ENCODE measurements at regions not wholly inside any gene's neighbourhood (a gene's known extent, or its start where the extent isn't known, plus 50 kb on each side); places are given as distances from the start of the nearest gene placed in this dataset.
"Not testable (repeated sequence)": the region's sequence is repeated elsewhere in the genome, so short reads cannot be mapped to it uniquely, and the experiment has no call there.

GRCh38 chr13:71209217-71209616 is 657.8 kb downstream of the DACH1 start:
- H3K27ac Mint-ChIP-seq = no peak overlapping the region
- H3K27me3 Mint-ChIP-seq = no peaks in the 10 kb centered on the region

GRCh38 chr13:71184583-71184982 is 682.4 kb downstream of the DACH1 start:
- not testable (repeated sequence) for H3K27ac Mint-ChIP-seq, DNase-seq, H3K4me1 Mint-ChIP-seq, H3K4me3 Mint-ChIP-seq, ATAC-seq, H3K27me3 Mint-ChIP-seq
- H3K9me3 Mint-ChIP-seq = peaks cover 0 to 11% of the 10 kb centered on the region in 2 donors

More at GRCh38 chr13:71209217-71209616, 657.8 kb downstream of the DACH1 start:
- H3K4me1 Mint-ChIP-seq = no peaks in the 10 kb centered on the region
- no peak overlapping the region for H3K4me3 Mint-ChIP-seq
- H3K9me3 Mint-ChIP-seq = no peaks in the 10 kb centered on the region
- DNase-seq (no peak), ATAC-seq (no peak)

DNA sequence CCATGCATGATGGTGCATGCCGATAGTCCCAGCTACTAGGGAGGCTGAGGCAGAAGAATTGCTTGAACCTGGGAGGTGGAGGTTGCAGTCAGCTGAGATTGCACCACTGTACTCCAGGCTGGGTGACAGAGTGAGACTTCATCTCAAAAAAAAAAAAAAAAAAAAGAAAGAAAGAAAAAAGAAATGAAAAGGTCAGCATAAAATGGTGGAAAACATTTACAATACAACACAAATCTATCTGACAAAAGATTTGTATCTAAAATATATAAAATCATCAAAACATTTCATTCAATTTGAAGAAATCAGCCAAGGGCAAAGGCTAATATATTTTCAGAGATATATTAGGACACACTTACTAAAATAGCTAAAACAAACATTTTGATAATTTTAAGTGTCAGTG is 683.7 kb downstream of the DACH1 start:
- not testable (repeated sequence) for ATAC-seq, H3K4me3 Mint-ChIP-seq, H3K27me3 Mint-ChIP-seq, H3K4me1 Mint-ChIP-seq, DNase-seq, H3K27ac Mint-ChIP-seq
- peaks cover 0 to 11% of the 10 kb centered on the region in 2 donors for H3K9me3 Mint-ChIP-seq

DNA sequence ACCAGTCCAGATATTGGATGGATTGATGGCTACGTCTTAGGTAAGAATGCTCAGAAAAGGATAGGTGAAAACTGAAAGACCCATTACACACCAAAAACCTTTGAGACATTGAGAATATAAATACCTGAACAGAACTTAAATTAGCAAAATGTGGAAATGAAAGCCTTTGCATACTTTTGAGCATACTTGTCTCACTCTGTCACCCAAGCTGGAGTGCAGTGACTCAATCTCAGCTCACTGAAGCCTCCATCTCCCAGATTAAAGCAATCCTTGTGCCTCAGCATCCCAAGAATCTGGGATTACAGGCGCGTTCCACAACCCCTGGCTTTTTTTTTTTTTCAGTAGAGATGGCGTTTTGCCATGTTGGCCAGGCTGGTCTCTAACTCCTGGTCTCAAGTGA is 695.3 kb downstream of the DACH1 start:
- no peak for DNase-seq
- Mint-ChIP-seq H3K4me1 (no peaks in the 10 kb centered on the region), H3K9me3 (no peaks in the 10 kb centered on the region), H3K4me3 (no peak overlapping the region), H3K27ac (no peak overlapping the region), H3K27me3 (no peaks in the 10 kb centered on the region)
- no peak for ATAC-seq

DNA sequence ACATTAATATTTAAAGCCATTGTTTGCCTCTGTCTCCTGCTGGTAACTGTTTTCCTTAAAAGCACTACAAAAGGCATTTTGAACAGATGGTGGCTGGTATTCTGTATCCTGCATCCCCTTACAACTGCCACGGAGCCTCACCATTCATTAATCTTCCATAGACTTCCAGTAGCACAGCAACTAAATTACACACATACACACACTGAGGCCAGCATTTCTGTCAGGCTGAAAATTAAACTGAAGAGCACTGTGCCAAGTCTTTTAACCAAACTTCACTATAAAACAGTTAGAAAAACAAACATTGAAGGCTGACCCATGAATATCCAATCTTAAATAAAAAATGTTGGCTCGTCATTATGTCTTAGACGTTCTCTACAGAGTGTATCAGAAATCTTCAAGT is 697.8 kb downstream of the DACH1 start:
- no peaks in the 10 kb centered on the region for H3K9me3 Mint-ChIP-seq
- H3K27ac Mint-ChIP-seq = no peak overlapping the region
- DNase-seq = no peak
- H3K27me3 Mint-ChIP-seq = no peaks in the 10 kb centered on the region
- H3K4me3 Mint-ChIP-seq = no peak overlapping the region
- ATAC-seq = no peak
- H3K4me1 Mint-ChIP-seq = no peaks in the 10 kb centered on the region

- ATAC-seq (no peak), DNase-seq (no peak)
- H3K27me3 Mint-ChIP-seq = no peaks in the 10 kb centered on the region
- H3K9me3 Mint-ChIP-seq = peaks cover 0 to 3% of the 10 kb centered on the region in 2 donors
- no peak overlapping the region for H3K27ac Mint-ChIP-seq
- H3K4me3 Mint-ChIP-seq = no peak overlapping the region
- no peaks in the 10 kb centered on the region for H3K4me1 Mint-ChIP-seq
Observed at GRCh38 chr13:71156550-71156949, 710.5 kb downstream of the DACH1 start.

DNA sequence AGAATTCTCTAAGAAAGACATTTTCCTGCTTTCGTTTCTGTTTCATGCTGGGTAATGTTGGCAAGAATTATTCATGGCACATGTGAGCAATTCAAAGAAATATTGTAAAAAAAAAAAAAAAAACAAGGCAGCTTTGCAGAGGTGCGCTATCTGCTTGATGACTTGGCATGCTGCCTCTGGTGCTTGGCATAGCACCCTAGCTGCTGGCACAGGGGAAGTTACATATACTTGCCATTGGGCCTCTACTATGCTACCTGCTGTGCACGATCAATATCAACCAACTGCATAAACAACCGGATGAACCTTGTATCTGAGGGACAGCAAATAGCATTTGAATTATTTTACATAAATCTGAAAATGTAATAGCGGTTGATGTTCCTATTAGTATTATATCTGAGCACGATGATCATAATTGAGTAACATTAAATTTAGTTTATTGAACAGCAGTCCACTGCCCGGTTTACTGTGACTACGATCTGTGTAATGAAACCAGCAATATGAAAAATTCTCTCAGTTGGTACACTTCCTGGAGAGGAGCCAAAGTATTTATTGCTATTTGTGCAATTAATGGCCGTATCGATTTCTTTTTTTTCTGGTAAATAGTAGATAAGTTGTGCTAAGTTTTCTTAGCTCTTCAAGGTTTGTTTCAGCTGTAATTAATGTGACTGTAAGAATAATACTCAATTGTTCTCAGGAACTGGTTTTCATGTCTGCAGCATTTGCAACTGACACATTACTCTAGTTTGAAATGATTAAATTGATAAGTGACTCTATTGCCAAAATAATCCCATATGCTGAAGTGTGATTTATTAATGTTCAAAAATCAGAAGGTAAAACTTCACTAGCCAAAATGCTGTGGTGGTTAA is 717.3 kb downstream of the DACH1 start:
- DNase-seq (no peak), ATAC-seq (no peak)
- Mint-ChIP-seq H3K27me3 (no peaks in the 10 kb centered on the region), H3K9me3 (no peaks in the 10 kb centered on the region), H3K4me1 (no peaks in the 10 kb centered on the region), H3K4me3 (no peak overlapping the region), H3K27ac (no peak overlapping the region)

GRCh38 chr13:71149046-71149445 is 718.0 kb downstream of the DACH1 start:
- DNase-seq = no peak
- H3K4me1 Mint-ChIP-seq = no peaks in the 10 kb centered on the region
- no peaks in the 10 kb centered on the region for H3K27me3 Mint-ChIP-seq
- H3K27ac Mint-ChIP-seq = no peak overlapping the region
- no peaks in the 10 kb centered on the region for H3K9me3 Mint-ChIP-seq
- H3K4me3 Mint-ChIP-seq = no peak overlapping the region
- ATAC-seq = no peak

DNA sequence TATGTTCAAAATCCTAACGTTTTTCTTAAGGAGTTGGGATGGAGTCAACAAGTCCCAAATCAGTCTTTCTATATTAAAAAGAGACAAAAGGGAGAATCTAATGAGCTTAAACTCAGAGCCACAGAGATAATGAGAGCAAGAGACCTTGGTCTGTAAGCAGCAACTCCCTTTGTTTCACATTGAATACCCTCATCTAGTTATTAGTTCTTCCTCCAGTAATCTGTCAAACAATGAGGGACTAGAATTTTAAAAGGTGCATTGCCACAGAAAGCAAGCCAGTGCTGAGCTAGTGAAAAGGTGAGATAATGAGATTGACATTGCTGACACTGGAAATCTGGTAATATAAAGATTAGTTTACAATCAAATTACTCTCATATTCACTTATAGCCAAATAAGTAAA is 718.6 kb downstream of the DACH1 start:
- Mint-ChIP-seq H3K27me3 (no peaks in the 10 kb centered on the region), H3K4me3 (no peak overlapping the region), H3K27ac (no peak overlapping the region), H3K4me1 (no peaks in the 10 kb centered on the region), H3K9me3 (no peaks in the 10 kb centered on the region)
- DNase-seq (no peak), ATAC-seq (no peak)

GRCh38 chr13:71144883-71145282 is 722.1 kb downstream of the DACH1 start:
- Mint-ChIP-seq H3K27me3 (no peaks in the 10 kb centered on the region), H3K27ac (no peak overlapping the region), H3K9me3 (no peaks in the 10 kb centered on the region), H3K4me3 (no peak overlapping the region), H3K4me1 (no peaks in the 10 kb centered on the region)
- DNase-seq (no peak), ATAC-seq (no peak)

DNA sequence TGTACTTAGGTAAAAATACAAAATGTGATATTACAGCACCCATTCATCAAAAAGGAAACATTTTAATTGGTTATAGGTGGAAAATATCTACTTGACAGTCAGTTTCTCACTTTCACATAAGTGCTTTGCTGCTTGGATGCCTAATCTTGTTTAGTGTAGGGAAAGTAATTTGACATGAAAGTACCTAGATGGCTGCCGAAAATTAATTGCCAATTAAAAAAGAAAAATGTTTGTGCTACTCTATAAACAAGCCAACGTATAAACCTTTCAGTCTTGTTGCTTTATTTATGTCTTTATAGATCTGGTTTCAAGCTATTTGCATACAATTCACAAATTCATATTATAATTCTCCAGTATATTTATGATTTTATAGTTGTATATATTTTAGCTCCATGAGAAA is 729.9 kb downstream of the DACH1 start:
- ATAC-seq (no peak), DNase-seq (no peak)
- peaks cover 0 to 3% of the 10 kb centered on the region in 2 donors for H3K9me3 Mint-ChIP-seq
- no peak overlapping the region for H3K27ac Mint-ChIP-seq
- no peaks in the 10 kb centered on the region for H3K4me1 Mint-ChIP-seq
- H3K27me3 Mint-ChIP-seq = no peaks in the 10 kb centered on the region
- no peak overlapping the region for H3K4me3 Mint-ChIP-seq

- Mint-ChIP-seq H3K4me1 (no peaks in the 10 kb centered on the region), H3K27ac (no peak overlapping the region), H3K4me3 (no peak overlapping the region), H3K27me3 (no peaks in the 10 kb centered on the region), H3K9me3 (peaks cover 0 to 15% of the 10 kb centered on the region in 2 donors)
- ATAC-seq = no peak
- no peak for DNase-seq
Observed at GRCh38 chr13:71124230-71124629, 742.8 kb downstream of the DACH1 start.

- H3K4me1 Mint-ChIP-seq = no peaks in the 10 kb centered on the region
- H3K27me3 Mint-ChIP-seq = no peaks in the 10 kb centered on the region
- no peak for DNase-seq
- no peak for ATAC-seq
- no peak overlapping the region for H3K4me3 Mint-ChIP-seq
- no peak overlapping the region for H3K27ac Mint-ChIP-seq
- peaks cover 0 to 6% of the 10 kb centered on the region in 2 donors for H3K9me3 Mint-ChIP-seq
Observed at GRCh38 chr13:71118779-71119364, 748.1 kb downstream of the DACH1 start.

- no peak for ATAC-seq
Observed at GRCh38 chr13:71117920-71118319, 749.1 kb downstream of the DACH1 start.

GRCh38 chr13:71115301-71115700 is 751.7 kb downstream of the DACH1 start:
- H3K9me3 Mint-ChIP-seq = peaks cover 0 to 8% of the 10 kb centered on the region in 2 donors
- no peak for DNase-seq
- no peak overlapping the region for H3K27ac Mint-ChIP-seq
- H3K4me3 Mint-ChIP-seq = no peak overlapping the region
- H3K27me3 Mint-ChIP-seq = no peaks in the 10 kb centered on the region
- no peaks in the 10 kb centered on the region for H3K4me1 Mint-ChIP-seq
- ATAC-seq = no peak

More at GRCh38 chr13:71117920-71118319, 749.1 kb downstream of the DACH1 start:
- no peak for DNase-seq
- no peak overlapping the region for H3K4me3 Mint-ChIP-seq
- no peak overlapping the region for H3K27ac Mint-ChIP-seq
- no peaks in the 10 kb centered on the region for H3K4me1 Mint-ChIP-seq
- no peaks in the 10 kb centered on the region for H3K27me3 Mint-ChIP-seq
- peaks cover 0 to 6% of the 10 kb centered on the region in 2 donors for H3K9me3 Mint-ChIP-seq

GRCh38 chr13:71096421-71096820 is 770.6 kb downstream of the DACH1 start:
- DNase-seq (no peak), ATAC-seq (no peak)
- Mint-ChIP-seq H3K9me3 (peaks cover 7% of the 10 kb centered on the region in 2 donors), H3K4me1 (no peaks in the 10 kb centered on the region), H3K4me3 (no peak overlapping the region), H3K27ac (no peak overlapping the region), H3K27me3 (no peaks in the 10 kb centered on the region)

Data from stimulated activated naive CD8-positive, alpha-beta T cell treated with anti-CD3 and anti-CD28 coated beads, Interleukin-15, amount 100 ng/mL, for 72 hours (primary cell).